Fibroblast of the aortic adventitia (primary cell): ENCODE measurements at regions not wholly inside any gene's neighbourhood (a gene's known extent, or its start where the extent isn't known, plus 50 kb on each side); places are given as distances from the start of the nearest gene placed in this dataset.

Experiments
- DNase-seq: peaks from one replicate; pipeline ENCODE4 v3.0.0-alpha.2; 2010; ENCODE audit warnings: low read depth
- H3K4me3 ChIP-seq: 2 replicates; pipeline ENCODE4 v1.5.1; 2011; ENCODE audit warnings: low read depth, mild to moderate bottlenecking, control low read depth, low read length, moderate library complexity
- TF ChIP-seq, protein P1 (sequence below): IDR thresholded peaks from 2 replicates; pipeline ENCODE4 v1.5.1; 2011; ENCODE audit warnings: mild to moderate bottlenecking, low read length, control low read depth, inconsistent platforms; ENCODE audit not compliant: insufficient read depth

DNA sequence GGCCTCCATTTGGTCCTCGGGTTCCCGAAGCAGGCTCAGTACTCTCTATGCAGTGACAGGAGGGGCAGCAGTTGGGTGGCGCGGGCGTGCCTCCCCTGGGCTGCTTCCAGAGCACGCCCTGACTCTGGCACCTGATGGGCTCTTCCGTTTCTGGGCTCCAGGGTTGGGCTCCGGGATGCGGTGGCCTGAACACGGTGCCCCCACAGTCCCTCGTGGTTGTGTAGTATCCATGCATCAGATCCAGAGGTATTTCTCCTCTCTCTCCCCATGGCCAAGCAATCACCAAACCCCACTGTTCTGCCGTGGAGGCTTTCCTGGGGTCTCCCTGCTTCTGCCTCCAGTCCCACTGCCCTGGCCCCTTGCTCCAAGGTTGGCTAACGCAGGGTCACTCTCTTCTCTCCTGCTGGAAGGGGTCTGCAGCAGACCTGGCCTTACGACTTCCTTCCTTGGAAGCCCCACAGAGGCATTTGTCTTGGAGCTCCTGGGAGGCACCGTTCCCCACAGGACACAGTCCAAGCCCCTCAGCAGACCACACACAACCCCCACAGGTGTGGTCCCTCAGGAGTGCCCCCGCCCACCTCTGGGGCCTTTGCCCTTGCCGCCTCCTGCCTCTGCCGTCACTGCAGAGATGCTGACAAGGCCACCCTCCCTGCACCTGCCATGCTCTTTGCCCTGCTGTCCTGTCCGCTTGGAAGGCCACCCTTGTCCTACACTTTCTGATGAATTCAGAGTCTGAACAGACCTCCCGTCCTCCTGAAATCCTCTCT lies 136.6 kb upstream of the ASB18 start:
- TF ChIP-seq, protein P1, sequence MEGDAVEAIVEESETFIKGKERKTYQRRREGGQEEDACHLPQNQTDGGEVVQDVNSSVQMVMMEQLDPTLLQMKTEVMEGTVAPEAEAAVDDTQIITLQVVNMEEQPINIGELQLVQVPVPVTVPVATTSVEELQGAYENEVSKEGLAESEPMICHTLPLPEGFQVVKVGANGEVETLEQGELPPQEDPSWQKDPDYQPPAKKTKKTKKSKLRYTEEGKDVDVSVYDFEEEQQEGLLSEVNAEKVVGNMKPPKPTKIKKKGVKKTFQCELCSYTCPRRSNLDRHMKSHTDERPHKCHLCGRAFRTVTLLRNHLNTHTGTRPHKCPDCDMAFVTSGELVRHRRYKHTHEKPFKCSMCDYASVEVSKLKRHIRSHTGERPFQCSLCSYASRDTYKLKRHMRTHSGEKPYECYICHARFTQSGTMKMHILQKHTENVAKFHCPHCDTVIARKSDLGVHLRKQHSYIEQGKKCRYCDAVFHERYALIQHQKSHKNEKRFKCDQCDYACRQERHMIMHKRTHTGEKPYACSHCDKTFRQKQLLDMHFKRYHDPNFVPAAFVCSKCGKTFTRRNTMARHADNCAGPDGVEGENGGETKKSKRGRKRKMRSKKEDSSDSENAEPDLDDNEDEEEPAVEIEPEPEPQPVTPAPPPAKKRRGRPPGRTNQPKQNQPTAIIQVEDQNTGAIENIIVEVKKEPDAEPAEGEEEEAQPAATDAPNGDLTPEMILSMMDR, result no peak
- DNase-seq, result no peak
- no peak overlapping the region for H3K4me3 ChIP-seq

DNA sequence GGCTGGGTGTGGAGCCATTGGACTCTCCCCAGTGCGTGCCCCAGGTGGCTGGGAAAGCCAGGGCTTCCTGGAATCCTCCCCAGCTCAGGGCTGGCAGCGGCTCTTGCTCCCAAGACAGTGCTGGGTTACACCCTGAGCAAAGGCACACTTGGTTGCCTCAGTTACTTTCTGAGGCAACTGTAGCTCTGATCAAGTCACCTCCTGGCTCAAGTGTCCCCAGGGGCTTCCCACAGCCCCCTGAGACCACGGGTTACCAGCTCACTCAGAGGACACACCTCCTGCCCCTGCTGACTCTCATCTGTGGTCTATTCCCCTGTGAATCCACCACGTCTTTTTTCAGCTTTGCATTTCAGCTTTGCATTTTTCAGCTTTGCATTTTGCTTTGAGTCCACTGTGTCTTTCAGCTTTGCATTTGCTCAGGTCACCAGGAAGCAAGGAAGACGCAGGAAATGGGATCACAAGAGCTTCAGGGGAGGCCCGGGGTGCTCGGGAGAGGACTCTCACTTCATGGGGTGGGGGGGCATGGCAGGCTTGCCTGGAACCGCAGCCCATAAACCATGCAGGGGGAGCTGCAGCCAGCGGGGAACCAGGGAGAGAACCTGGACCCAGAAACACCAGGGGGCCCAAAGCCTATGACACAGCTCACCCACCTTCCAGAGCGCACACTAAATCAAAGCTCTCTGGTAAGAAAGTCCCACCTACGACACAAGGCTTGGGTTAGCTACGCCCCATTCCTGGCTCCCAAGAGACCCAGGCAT lies 138.0 kb upstream of the ASB18 start:
- H3K4me3 ChIP-seq, result no peak overlapping the region
- TF ChIP-seq, protein P1, result no peak
- DNase-seq, result no peak

DNA sequence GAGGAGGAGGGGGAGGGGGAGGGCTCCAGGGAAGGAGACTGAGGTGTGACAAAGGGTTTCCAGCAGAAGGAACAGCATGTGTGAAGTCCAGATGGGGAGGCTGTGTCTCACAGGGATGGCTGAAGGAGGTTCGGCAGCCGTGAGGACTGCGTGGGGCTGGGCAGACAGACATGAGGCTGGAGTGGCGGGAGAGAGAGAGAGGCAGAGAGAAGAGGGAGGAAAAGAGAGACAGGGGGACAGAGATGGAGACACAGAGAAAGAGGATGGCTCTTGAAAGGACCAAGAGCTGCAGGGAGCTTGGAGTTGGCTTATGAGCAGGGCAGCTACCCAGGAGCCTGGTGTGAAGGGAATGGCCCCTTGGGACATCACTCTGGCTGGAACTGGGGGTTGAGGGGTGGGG lies 138.9 kb upstream of the ASB18 start:
- no peak overlapping the region for H3K4me3 ChIP-seq
- DNase-seq, result no peak
- TF ChIP-seq, protein P1, result no peak

DNA sequence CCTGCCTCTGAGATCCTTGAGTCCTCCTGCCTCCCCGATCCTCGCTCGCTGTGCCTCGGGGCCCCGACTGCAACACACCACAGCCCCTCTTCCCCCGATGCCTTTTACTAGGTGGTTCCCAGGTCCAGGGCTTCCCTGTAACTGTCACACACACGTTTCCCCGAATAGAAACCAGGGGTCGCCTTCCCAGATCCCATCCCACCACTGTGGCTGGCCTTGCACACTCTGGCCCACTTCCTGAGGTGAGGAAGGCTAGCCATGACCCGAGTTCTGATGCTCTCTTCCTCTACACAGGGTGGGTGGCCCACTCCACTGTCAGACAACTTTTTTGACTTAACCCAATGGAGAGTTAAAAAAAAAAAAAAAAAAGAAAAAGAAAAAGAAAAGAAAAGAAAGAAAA lies 139.6 kb upstream of the ASB18 start:
- H3K4me3 ChIP-seq, result no peak overlapping the region
- TF ChIP-seq, protein P1, result no peak

DNA sequence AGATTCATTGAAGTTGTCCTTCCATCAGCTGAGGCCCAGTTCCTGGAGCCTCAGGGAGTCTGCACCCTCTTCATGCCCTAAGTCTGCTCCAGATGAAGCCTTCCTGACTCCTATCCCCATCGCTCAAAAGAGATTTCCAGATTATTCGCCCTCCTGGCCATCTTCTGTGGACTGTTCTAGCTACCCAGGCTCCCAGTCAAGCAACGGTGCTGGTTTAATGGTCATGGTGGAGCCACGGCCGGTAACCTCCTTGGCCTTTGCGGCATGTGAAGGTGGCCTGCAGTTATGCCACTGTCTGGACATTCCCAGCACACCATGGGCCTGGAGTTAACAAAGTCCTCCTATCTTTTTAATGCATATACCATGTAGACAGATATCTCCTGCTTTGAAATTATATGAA lies 140.1 kb upstream of the ASB18 start:
- H3K4me3 ChIP-seq, result no peak overlapping the region
- no peak for DNase-seq
- TF ChIP-seq, protein P1, result no peak

More for the DNA sequence above, 139.6 kb upstream of the ASB18 start:
- DNase-seq, result no peak

DNA sequence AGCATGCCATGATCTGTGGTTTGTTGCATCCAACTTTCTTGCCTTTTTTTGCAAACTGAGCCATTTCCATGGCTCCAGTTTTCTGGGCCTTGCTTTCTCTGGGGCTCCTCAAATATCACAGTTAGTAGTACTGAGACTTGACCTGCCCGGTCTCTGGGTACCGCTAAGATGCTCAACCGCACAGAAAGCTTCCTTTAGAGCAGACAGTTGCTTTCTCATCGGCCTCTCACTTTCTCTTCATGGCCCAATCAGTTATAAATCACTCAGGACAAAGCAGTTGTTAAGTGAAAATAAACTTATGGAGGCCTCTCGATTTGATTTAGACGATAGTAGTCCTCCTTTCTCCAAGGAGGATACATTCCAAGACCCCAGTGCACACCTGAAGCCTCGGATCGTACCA lies 141.2 kb upstream of the ASB18 start:
- DNase-seq, result no peak
- H3K4me3 ChIP-seq, result no peak overlapping the region
- TF ChIP-seq, protein P1, result no peak
